HG03378 (cell line): ENCODE measurements at regions not wholly inside any gene's neighbourhood (a gene's known extent, or its start where the extent isn't known, plus 50 kb on each side); places are given as distances from the start of the nearest gene placed in this dataset.
"Not testable (repeated sequence)": the region's sequence is repeated elsewhere in the genome, so short reads cannot be mapped to it uniquely, and the experiment has no call there.

ENCODE experiments used
- ATAC-seq: cut with Tn5 transposase; IDR thresholded peaks from one replicate; pipeline ENCODE4 v1.9.1; 2021; ENCODE audit warnings: mild to moderate bottlenecking, moderate library complexity; ENCODE audit not compliant: unreplicated experiment

DNA sequence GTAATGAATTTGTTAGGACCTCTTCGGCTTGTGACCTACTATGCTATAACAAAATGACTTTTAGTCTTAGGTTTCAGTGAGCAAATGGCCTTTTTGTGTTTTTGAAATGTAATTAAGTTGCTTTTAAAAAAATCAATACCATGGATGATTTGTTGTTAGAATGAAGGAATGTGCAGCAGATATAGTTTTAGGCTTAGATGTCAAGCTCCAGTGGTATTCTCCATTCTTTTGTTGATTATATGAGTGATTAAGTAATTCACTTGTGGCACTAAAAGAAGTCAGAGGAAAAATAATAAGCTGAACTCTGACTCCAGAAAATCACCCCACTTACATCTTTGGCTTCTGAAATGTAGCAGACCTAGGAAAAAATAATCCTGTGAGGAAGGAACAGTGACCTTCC, 474.1 kb upstream of the MIS18BP1 start:
- no peak for ATAC-seq

DNA sequence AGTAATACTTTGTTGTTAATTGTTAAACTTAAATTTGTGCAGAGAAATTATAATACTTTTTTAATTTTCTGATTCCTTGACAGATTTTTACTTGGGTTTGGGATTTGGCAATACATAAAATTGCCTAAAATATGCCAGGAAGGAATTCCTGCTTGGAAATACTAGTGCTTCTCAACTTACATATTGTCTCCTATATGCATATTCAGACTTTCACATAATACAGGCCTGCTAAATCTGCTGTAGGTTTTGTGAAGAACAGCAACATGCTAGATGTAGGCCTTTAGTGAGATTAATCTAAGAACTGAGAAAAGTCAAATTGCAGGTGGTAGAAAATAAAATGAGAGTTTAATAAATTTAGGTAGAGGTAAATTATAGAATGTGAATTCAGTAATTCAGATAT, 468.5 kb upstream of the MIS18BP1 start:
- no peak for ATAC-seq

DNA sequence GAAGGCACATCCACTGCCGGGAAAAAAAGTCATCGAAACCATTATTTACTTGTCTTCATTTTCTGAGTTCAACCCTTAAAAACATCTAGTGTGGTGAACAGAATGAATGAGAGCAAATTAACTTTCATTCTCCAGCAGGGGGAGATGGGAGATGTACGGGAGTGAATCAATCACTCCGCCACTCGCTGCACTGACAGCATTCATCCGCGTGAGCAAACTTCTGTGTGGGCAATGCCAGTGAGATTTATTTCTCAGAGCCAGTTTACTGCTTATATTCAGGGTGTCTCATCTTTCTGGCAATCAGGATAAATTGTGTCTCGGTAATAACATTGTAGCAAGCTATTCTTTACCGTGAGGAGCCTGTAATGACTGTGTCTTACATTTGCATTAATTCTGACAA, 463.6 kb upstream of the MIS18BP1 start:
- ATAC-seq, result no peak

DNA sequence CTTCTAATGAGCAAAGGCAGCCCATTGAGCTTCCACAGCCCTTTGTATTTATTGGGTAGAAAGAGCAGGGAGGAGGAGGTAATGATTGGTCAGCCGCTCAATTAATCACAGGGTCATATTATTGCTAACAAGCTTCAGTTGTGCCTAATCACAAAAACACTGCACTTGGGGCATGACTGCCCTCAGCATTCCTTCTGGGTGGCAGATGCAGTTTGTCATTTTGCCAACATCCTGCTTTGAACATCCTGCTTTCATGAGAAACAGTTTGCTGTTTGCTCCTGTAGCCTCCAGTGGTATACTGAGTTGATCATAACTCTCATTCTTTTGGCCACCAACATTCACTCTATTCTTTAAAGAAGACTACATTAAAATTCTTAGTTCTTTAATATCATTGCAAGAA, 462.9 kb upstream of the MIS18BP1 start:
- no peak for ATAC-seq

DNA sequence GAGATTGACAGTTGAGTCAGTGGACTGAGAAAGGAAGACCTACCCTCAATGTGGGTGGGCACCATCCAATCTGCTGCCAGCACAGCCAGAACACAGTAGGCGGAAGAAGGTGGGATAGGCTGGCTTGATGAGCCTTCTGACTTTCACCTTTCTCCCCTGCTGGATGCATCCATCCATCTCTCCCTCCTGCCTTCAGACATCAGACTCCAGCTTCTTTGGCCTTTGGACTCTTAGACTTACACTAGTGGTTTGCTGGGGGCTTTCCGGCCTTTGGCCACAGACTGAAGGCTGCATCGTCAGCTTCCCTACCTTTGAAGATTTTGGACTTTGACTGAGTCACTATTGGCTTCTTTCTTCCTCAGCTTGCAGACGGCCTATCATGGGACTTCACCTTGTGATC, 456.5 kb upstream of the MIS18BP1 start:
- ATAC-seq, result no peak

DNA sequence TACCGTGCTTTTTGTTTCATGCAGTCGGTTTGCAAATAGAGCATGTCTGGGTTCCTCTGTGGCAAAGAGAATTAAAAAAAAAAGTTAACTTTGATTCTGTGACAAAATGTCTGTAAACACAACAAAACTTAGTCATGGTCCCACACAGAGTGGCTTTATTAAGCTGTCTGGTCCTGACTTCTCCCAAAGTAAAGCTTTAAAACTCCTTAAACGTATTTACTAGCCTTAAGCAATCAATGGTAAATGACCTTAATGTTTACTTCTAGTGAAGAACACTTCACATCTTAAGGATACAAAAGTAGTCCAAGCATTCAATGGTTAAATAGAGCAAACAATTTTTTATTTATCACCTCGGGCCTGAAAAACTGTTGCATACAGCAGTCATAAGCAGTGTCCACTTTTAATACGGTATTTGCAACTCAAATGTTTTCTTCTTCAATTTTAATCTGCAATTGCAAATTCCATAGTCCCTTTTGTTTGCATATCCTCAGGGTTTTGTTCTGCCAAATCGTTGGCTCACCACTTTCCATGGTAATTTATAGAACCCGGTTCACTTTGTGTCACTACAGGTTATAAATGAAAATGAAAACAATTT, 453.0 kb upstream of the MIS18BP1 start:
- ATAC-seq, result no peak

DNA sequence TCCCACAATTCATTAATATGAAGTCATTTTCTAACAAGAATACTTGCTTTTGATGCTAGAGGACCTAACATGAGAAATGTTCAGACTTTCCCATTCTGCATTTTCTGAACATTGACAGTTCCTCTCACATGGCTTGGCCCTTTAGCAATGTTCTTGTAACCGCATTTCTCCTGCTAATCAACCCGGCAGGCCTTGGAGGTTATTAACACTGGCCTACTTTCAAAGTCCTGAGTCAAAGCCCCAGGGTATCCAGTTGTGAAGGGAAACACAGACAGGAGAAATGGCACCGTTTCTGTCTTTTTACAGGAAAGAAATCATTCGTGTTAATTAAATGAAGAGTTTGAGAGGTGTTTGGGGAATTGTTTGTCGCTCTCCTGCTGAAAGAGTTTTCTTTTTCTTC, 446.5 kb upstream of the MIS18BP1 start:
- no peak for ATAC-seq

DNA sequence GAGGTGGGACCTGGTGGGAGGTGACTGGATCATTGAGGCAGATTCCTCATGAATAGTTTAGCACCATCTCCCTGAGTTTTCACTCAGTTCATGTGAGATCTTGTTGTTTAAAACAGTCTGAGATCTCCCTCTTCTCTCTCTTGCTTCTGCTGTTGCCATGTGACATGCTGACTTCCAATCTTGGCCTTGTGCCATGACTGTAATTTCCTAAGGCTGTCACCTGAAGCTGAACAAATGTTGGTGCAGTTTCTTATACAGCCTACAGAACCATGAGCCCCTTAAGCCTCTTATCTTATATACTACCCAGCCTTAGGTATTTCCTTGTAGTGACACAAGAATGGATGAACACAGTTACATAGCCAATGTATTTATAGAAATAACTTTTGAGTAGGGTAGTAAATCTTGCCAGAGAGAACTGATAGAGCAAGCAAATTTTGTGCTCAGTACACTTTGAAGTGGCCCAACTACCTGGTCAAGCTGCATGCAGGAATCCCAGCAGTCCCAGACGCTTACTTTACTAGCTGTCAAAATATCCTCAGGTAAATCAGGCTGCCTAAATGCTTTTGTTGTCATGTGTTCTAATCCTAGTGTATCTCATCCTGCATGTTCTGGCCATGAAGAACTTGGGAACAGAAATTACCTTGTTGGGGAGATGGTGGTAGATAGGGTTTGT, 445.6 kb upstream of the MIS18BP1 start:
- ATAC-seq, result no peak

GRCh38 chr14:45686771-45687170, 433.8 kb upstream of the MIS18BP1 start:
- no peak for ATAC-seq

DNA sequence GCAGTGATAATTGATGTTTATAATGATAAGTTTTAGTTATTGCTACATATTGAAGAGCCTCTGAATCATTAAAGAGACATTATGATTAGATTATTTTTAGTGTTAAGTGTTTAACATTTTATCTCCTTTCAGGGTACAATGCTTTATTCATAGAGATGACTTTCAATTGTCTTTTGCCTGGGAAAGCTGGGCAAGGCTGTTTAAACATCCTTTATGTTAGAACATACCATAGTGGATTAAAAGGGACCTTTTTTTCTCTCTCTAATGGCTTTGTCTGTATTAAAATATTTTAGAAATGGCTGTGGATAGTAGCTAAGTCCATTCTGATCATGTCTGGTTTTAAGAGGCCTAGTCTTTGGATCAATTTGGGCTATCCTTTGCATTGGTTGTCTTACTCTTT, 427.5 kb upstream of the MIS18BP1 start:
- no peak for ATAC-seq

DNA sequence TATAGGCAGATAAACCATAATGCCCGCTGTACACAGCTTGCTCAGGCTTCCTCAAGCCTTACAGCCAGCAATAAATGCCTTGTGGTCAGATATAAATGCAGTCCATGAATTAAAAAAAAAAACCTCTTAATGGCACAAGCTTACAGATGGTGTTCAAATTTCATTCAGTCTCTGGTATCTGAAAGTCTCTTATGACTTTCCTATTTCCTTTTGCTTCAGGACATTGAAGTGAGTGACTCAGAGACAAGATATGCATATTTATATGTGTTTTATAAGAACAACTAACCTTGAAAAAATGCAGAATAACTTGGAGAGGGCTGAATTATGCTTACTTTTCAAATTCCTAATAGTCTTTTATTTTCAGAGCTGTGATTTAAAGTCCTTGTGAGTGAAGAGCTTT, 426.9 kb upstream of the MIS18BP1 start:
- no peak for ATAC-seq

DNA sequence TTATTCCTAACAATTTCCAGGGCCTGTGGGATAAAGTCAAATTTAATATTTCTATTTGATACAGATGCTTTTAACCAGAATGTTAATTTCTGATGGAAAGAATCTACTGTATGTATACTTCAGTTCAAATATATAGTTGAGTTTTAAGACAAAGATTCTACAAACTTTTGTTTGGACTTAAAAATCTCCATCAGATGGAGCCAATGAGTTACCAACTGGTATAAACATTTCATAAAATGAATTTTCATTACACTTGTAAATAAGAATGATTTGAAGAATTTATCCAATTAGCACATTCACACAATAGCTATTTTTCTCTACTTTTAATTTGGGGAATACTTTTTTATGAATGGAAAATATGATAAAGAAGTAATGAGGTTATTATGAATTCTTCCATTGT, 425.2 kb upstream of the MIS18BP1 start:
- no peak for ATAC-seq

DNA sequence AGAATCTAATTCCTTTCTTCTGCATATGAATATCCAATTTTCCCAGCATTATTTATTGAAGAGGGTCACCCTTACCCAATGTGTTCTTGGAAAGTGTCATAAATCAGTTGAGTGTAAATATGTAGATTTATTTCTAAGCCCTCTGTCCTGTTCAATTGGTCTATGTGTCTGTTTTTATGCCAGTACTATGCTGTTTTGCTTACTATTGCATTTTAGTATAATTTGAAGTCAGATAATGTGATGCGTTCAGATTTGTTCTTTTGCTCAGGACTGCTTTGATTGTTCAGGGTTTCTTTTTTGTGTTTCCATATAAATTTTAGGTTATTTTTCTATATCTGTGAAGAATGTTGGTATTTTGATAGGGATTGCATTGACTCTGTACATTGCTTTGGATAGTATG, 420.4 kb upstream of the MIS18BP1 start:
- no peak for ATAC-seq

DNA sequence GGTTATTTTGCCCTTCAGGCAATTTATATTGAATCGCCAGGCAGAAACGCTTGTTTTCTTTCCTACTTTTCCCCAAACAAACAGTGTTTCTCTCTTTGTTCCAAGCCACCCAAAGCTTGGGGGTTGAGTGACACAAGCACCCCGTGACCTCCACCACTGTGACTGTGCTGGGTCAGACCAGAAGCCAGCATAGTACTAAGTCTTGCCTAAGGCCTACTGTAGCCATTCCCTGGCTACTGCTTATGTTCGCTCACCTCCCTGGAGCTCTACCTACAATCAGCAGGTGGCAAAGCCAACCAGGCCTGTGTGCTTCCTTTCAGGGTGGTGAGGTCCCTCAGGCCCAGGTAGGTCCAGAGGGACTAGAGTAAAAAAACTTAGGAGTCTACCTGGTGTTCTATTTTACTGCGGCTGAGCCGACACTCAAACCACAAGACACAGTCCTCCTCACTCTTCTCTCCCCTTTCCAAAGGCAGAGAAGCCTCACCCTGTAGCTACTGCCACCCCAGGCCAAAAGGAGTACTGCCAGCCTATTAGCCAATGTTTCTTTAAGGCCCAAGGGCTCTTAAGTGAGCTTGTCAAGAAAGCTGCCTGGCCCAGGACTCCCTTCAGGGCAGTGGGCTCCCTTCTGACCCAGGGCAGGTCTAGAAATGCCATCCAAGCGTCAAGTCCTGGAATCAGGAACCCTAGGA, 411.8 kb upstream of the MIS18BP1 start:
- no peak for ATAC-seq

GRCh38 chr14:45658917-45659299, 405.9 kb upstream of the MIS18BP1 start:
- ATAC-seq, result no peak

DNA sequence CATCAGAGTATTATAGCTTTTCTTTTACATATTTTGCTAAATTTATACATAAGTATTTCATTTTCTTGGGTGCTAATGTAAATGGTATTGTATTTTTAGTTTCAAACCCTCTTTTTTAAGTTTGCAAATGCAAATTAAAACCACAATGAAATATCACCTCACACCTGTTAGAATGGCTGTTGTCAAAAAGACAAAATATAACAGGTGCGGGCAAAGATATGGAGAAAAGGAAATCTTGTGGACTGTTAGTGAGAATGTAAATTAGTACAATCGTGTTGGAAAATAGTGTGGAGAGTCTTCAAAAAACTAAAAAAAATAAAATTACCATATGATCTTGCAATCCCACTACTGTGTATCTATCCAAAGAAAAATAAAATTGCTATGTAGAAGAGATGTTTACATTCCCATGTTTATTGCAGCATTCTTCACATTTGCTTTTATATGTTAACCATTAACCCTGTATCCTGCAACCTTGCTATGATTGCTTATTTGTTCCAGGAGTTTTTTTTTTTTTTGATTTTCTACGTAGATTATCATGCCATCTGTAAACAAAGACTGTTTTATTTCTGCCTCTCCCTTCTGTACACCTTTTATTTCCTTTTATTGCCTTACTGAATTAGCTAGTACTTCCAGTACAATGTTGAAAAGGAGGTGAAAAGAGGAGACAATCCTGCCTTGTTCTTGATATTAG, 405.4 kb upstream of the MIS18BP1 start:
- no peak for ATAC-seq

DNA sequence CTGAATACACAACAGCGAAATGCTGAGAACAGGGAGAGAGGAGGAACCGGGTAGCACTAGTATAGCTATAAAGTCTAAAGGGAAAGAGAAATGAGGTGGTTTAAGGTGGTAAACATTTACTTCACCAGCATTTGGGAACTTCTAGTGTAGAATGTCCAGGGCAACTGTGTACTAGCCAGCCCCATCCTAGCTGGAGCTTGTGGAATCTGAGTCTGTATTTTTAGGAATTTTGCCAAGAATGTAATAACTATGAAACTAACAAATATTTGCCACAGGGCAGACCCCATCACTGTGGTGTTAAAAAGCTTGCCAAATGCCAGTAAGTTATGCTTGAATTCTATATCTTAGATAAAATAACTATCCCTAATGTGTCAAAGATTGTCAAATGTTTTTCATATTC, 398.9 kb upstream of the MIS18BP1 start:
- ATAC-seq, result no peak

DNA sequence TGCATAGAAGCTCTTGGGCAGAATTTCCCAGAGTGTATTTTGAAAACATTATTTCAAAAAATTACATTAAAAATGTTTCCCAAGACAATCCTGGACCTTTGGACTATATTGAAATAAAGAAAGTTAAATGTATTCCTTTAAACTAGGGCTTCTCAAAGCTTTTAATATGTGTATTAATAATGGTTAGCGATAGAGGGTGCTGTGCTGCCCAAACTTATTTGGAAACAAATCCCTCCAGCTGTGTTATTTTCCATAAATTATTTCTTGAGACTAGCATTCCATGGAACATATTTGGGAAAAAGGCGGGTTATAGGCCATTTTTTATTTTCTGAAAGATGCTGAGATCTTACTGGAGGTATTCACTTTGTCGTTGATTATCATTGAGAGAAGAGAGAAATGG, 397.8 kb upstream of the MIS18BP1 start:
- no peak for ATAC-seq

DNA sequence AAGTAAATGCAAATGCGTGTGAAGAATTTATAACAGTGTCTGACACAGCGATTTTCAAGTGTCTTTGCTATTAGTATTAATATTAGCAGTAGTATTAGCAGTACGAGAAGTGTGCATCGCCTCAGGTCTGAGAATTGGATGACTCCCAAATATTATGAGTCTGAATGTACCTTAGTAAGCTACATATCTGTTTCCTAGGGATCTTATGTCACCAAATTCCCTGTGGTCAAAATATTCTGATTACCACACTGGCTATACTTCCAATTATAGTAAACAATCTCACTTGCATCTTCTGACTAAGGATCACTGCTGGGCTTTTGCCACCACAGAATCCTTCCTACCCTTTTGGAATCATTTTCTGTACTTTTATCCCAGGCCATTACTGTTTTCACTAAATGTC, 396.0 kb upstream of the MIS18BP1 start:
- ATAC-seq, result no peak

DNA sequence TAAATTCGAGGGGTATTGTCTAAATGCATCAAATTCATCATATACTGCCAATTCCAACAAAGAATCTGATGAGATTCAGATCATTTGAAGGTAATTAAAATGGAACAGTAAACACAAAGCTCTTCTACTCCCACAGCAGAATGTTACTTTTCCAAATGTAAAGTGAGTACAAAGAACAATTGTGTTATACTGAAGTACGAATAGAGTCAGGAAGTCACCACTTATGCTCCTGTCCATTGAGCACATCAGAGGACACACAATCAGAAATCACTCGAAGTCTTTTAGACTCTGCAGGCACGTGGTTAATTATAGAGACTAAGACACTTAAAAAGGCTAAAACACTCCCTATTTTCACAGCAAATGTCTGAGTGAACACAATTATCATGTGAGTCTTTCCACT, 388.5 kb upstream of the MIS18BP1 start:
- ATAC-seq, result no peak

GRCh38 chr14:45634651-45635441, 381.8 kb upstream of the MIS18BP1 start:
- not testable (repeated sequence) for ATAC-seq
